ENCODE measurements at regions not wholly inside any gene's neighbourhood (a gene's known extent, or its start where the extent isn't known, plus 50 kb on each side); places are given as distances from the start of the nearest gene placed in this dataset.

GRCh38 chr5:143562935-143563334 lies 159.4 kb upstream of the NR3C1 start:
- TF ChIP-seq, protein P1, sequence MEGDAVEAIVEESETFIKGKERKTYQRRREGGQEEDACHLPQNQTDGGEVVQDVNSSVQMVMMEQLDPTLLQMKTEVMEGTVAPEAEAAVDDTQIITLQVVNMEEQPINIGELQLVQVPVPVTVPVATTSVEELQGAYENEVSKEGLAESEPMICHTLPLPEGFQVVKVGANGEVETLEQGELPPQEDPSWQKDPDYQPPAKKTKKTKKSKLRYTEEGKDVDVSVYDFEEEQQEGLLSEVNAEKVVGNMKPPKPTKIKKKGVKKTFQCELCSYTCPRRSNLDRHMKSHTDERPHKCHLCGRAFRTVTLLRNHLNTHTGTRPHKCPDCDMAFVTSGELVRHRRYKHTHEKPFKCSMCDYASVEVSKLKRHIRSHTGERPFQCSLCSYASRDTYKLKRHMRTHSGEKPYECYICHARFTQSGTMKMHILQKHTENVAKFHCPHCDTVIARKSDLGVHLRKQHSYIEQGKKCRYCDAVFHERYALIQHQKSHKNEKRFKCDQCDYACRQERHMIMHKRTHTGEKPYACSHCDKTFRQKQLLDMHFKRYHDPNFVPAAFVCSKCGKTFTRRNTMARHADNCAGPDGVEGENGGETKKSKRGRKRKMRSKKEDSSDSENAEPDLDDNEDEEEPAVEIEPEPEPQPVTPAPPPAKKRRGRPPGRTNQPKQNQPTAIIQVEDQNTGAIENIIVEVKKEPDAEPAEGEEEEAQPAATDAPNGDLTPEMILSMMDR (IDR thresholded peaks at IDR 0.05; ENCODE audit: low read depth, low read length): no peak
- in situ Hi-C loops (cut with HindIII; ENCODE audit: low sequenced_read_pairs): no loop called here
- DNase-seq (ENCODE audit: low read depth, low spot score): peak; percentile 91
- H3K4me3 ChIP-seq (ENCODE audit: low read depth, low read length): no peak overlapping the region

- no peak for DNase-seq (ENCODE audit: low read depth, low spot score)
- TF ChIP-seq, protein P1 (IDR thresholded peaks at IDR 0.05; ENCODE audit: low read depth, low read length): no peak
- H3K4me3 ChIP-seq (ENCODE audit: low read depth, low read length): no peak overlapping the region
- in situ Hi-C loops (cut with HindIII; ENCODE audit: low sequenced_read_pairs): no loop called here
These were observed 157.7 kb upstream of the NR3C1 start for GRCh38 chr5:143561219-143561618.

GRCh38 chr5:143560378-143560777 lies 156.9 kb upstream of the NR3C1 start:
- no peak for DNase-seq (ENCODE audit: low read depth, low spot score)
- in situ Hi-C loops (cut with HindIII; ENCODE audit: low sequenced_read_pairs): no loop called here
- TF ChIP-seq, protein P1 (IDR thresholded peaks at IDR 0.05; ENCODE audit: low read depth, low read length): no peak
- no peak overlapping the region for H3K4me3 ChIP-seq (ENCODE audit: low read depth, low read length)

GRCh38 chr5:143559586-143560109 lies 156.2 kb upstream of the NR3C1 start:
- H3K4me3 ChIP-seq (ENCODE audit: low read depth, low read length): no peak overlapping the region
- DNase-seq (ENCODE audit: low read depth, low spot score): no peak
- in situ Hi-C loops (cut with HindIII; ENCODE audit: low sequenced_read_pairs): no loop called here
- TF ChIP-seq, protein P1 (IDR thresholded peaks at IDR 0.05; ENCODE audit: low read depth, low read length): no peak

GRCh38 chr5:143558048-143558447 lies 154.6 kb upstream of the NR3C1 start:
- no peak overlapping the region for H3K4me3 ChIP-seq (ENCODE audit: low read depth, low read length)
- in situ Hi-C loops (cut with HindIII; ENCODE audit: low sequenced_read_pairs): no loop called here
- TF ChIP-seq, protein P1 (IDR thresholded peaks at IDR 0.05; ENCODE audit: low read depth, low read length): no peak
- DNase-seq (ENCODE audit: low read depth, low spot score): no peak

- TF ChIP-seq, protein P1 (IDR thresholded peaks at IDR 0.05; ENCODE audit: low read depth, low read length): no peak
- H3K4me3 ChIP-seq (ENCODE audit: low read depth, low read length): no peak overlapping the region
- in situ Hi-C loops (cut with HindIII; ENCODE audit: low sequenced_read_pairs): no loop called here
- DNase-seq (ENCODE audit: low read depth, low spot score): no peak
These were observed 153.8 kb upstream of the NR3C1 start for GRCh38 chr5:143557061-143557818.
